Stimulated activated CD8-positive, alpha-beta memory T cell treated with anti-CD3 and anti-CD28 coated beads, Interleukin-4, amount 100 ng/mL, for 48 hours (primary cell): ENCODE measurements at regions not wholly inside any gene's neighbourhood (a gene's known extent, or its start where the extent isn't known, plus 50 kb on each side); places are given as distances from the start of the nearest gene placed in this dataset.
"Not testable (repeated sequence)": the region's sequence is repeated elsewhere in the genome, so short reads cannot be mapped to it uniquely, and the experiment has no call there.

ENCODE experiments used
- DNase-seq: peaks from one replicate; pipeline ENCODE4 v3.0.0-alpha.2; 2020

- DNase-seq, result no peak
Observed at GRCh38 chr3:162684260-162684659, 1187.7 kb downstream of the OTOL1 start.

GRCh38 chr3:162699291-162699690 is 1202.7 kb downstream of the OTOL1 start:
- no peak for DNase-seq

GRCh38 chr3:162701211-162701610 is 1204.6 kb downstream of the OTOL1 start:
- no peak for DNase-seq

GRCh38 chr3:162702768-162703385 is 1206.3 kb downstream of the OTOL1 start:
- no peak for DNase-seq

- DNase-seq, result no peak
Observed at GRCh38 chr3:162704238-162704637, 1207.6 kb downstream of the OTOL1 start.

- DNase-seq, result no peak
Observed at GRCh38 chr3:162704799-162705385, 1208.3 kb downstream of the OTOL1 start.

- DNase-seq, result not testable (repeated sequence)
Observed at GRCh38 chr3:162708394-162708793, 1211.8 kb downstream of the OTOL1 start.

GRCh38 chr3:162708942-162709706 is 1212.5 kb downstream of the OTOL1 start:
- DNase-seq, result not testable (repeated sequence)

- DNase-seq, result no peak
Observed at GRCh38 chr3:162710332-162711112, 1213.9 kb downstream of the OTOL1 start.

GRCh38 chr3:162717074-162717473 is 1220.5 kb downstream of the OTOL1 start:
- DNase-seq, result not testable (repeated sequence)

GRCh38 chr3:162718697-162719096 is 1222.1 kb downstream of the OTOL1 start:
- no peak for DNase-seq

GRCh38 chr3:162719684-162720341 is 1223.2 kb downstream of the OTOL1 start:
- no peak for DNase-seq

- no peak for DNase-seq
Observed at GRCh38 chr3:162721736-162722135, 1225.1 kb downstream of the OTOL1 start.

- no peak for DNase-seq
Observed at GRCh38 chr3:162722337-162722736, 1225.7 kb downstream of the OTOL1 start.

- not testable (repeated sequence) for DNase-seq
Observed at GRCh38 chr3:162722796-162723195, 1226.2 kb downstream of the OTOL1 start.

GRCh38 chr3:162729686-162730085 is 1233.1 kb downstream of the OTOL1 start:
- no peak for DNase-seq

- not testable (repeated sequence) for DNase-seq
Observed at GRCh38 chr3:162731961-162732360, 1235.4 kb downstream of the OTOL1 start.

GRCh38 chr3:162738784-162739183 is 1242.2 kb downstream of the OTOL1 start:
- DNase-seq, result no peak

- no peak for DNase-seq
Observed at GRCh38 chr3:162740941-162741596, 1244.5 kb downstream of the OTOL1 start.

- no peak for DNase-seq
Observed at GRCh38 chr3:162742159-162742717, 1245.6 kb downstream of the OTOL1 start.

- DNase-seq, result no peak
Observed at GRCh38 chr3:162743091-162743490, 1246.5 kb downstream of the OTOL1 start.

- no peak for DNase-seq
Observed at GRCh38 chr3:162760789-162761188, 1264.2 kb downstream of the OTOL1 start.
